ENCODE measurements at regions not wholly inside any gene's neighbourhood (a gene's known extent, or its start where the extent isn't known, plus 50 kb on each side); places are given as distances from the start of the nearest gene placed in this dataset.

- TF ChIP-seq CTCF (conservative IDR thresholded peaks at IDR 0.05; ENCODE audit: low read depth), result no peak
- ChIA-PET POLR2A (ENCODE audit: low non-redundant PET) (no interaction called here), CTCF (no interaction called here)
- no peak overlapping the region for H3K27ac ChIP-seq
- DNase-seq (ENCODE audit: low spot score), result no peak
These were observed 572.0 kb upstream of the ATP2B1 start for GRCh38 chr12:90280564-90281058.

- no peak for TF ChIP-seq CTCF (conservative IDR thresholded peaks at IDR 0.05; ENCODE audit: low read depth)
- CTCF ChIA-PET, result no interaction called here
These were observed 571.4 kb upstream of the ATP2B1 start for GRCh38 chr12:90280033-90280432.

GRCh38 chr12:90275088-90275487 is 566.5 kb upstream of the ATP2B1 start:
- no peak overlapping the region for H3K27ac ChIP-seq
- POLR2A ChIA-PET (ENCODE audit: low non-redundant PET), result no interaction called here
- DNase-seq (ENCODE audit: low spot score), result no peak
- no peak for TF ChIP-seq CTCF (conservative IDR thresholded peaks at IDR 0.05; ENCODE audit: low read depth)
- CTCF ChIA-PET, result interaction anchor here (0.6 kb wide), 1 partner anchor 579 kb away, joined by 8 read pairs; no protein-coding TSS in a partner anchor

More at GRCh38 chr12:90280033-90280432, 571.4 kb upstream of the ATP2B1 start:
- H3K27ac ChIP-seq, result no peak overlapping the region
- peak; percentile 11 for DNase-seq (ENCODE audit: low spot score)
- POLR2A ChIA-PET (ENCODE audit: low non-redundant PET), result no interaction called here

GRCh38 chr12:90274407-90274806 is 565.8 kb upstream of the ATP2B1 start:
- ChIA-PET POLR2A (ENCODE audit: low non-redundant PET) (no interaction called here), CTCF (interaction anchor here (0.6 kb wide), 2 partner anchors 580 to 659 kb away, joined by 3 to 8 read pairs; no protein-coding TSS in a partner anchor)
- TF ChIP-seq CTCF (conservative IDR thresholded peaks at IDR 0.05; ENCODE audit: low read depth), result no peak
- H3K27ac ChIP-seq, result no peak overlapping the region
- DNase-seq (ENCODE audit: low spot score), result no peak

GRCh38 chr12:90268574-90268973 is 559.9 kb upstream of the ATP2B1 start:
- DNase-seq (ENCODE audit: low spot score), result no peak
- CTCF ChIA-PET, result no interaction called here
- TF ChIP-seq CTCF (conservative IDR thresholded peaks at IDR 0.05; ENCODE audit: low read depth), result no peak
- no peak overlapping the region for H3K27ac ChIP-seq
- POLR2A ChIA-PET (ENCODE audit: low non-redundant PET), result no interaction called here

GRCh38 chr12:90262251-90262650 is 553.6 kb upstream of the ATP2B1 start:
- no peak for TF ChIP-seq CTCF (conservative IDR thresholded peaks at IDR 0.05; ENCODE audit: low read depth)
- ChIA-PET POLR2A (ENCODE audit: low non-redundant PET) (no interaction called here), CTCF (no interaction called here)
- no peak overlapping the region for H3K27ac ChIP-seq
- DNase-seq (ENCODE audit: low spot score), result no peak

GRCh38 chr12:90261283-90261682 is 552.6 kb upstream of the ATP2B1 start:
- CTCF ChIA-PET, result no interaction called here

More at GRCh38 chr12:90261283-90261682, 552.6 kb upstream of the ATP2B1 start:
- H3K27ac ChIP-seq, result no peak overlapping the region
- POLR2A ChIA-PET (ENCODE audit: low non-redundant PET), result no interaction called here
- no peak for DNase-seq (ENCODE audit: low spot score)
- TF ChIP-seq CTCF (conservative IDR thresholded peaks at IDR 0.05; ENCODE audit: low read depth), result no peak
